GM23338 (cell line): ENCODE measurements at regions not wholly inside any gene's neighbourhood (a gene's known extent, or its start where the extent isn't known, plus 50 kb on each side); places are given as distances from the start of the nearest gene placed in this dataset.

Experiments used
- ATAC-seq: fragments of 200-7000 bp; cut with Tn5 transposase; 3 replicates; pipeline ENCODE4 v1.9.1; 2020
- DNase-seq: peaks from one replicate; pipeline ENCODE4 v3.0.0-alpha.2; 2015; ENCODE audit warnings: low spot score
- H2AFZ ChIP-seq: fragments of 200-600 bp; sonication (generic); 2 replicates; pipeline ENCODE4 v1.8.0; 2016; ENCODE audit warnings: antibody characterized with exemption, mild to moderate bottlenecking, moderate library complexity
- H3F3A ChIP-seq: fragments of 200-600 bp; sonication (generic); replicated peaks from 2 replicates; pipeline ENCODE4 v1.8.0; 2017; ENCODE audit warnings: antibody characterized with exemption, mixed run types, low read depth
- H3K27ac ChIP-seq: fragments of 200-600 bp; sonication (generic); 2 replicates; pipeline ENCODE4 v1.6.1; 2016; ENCODE audit warnings: low read depth
- H3K27me3 ChIP-seq: fragments of 200-600 bp; sonication (generic); 2 replicates; pipeline ENCODE4 v1.8.0; 2016; ENCODE audit warnings: mild to moderate bottlenecking, mixed run types, moderate library complexity; ENCODE audit not compliant: insufficient read depth
- H3K36me3 ChIP-seq: fragments of 200-600 bp; sonication (generic); 2 replicates; pipeline ENCODE4 v1.8.0; 2016; ENCODE audit warnings: mild to moderate bottlenecking; ENCODE audit not compliant: insufficient read depth
- H3K4me1 ChIP-seq: fragments of 200-600 bp; sonication (generic); 2 replicates; pipeline ENCODE4 v1.8.0; 2016; ENCODE audit warnings: mild to moderate bottlenecking, moderate library complexity; ENCODE audit not compliant: insufficient read depth
- H3K4me2 ChIP-seq: fragments of 200-600 bp; sonication (generic); 2 replicates; pipeline ENCODE4 v1.7.1; 2017; ENCODE audit warnings: mixed run types
- H3K4me3 ChIP-seq: fragments of 200-600 bp; sonication (generic); 2 replicates; pipeline ENCODE4 v1.6.1; 2016; ENCODE audit warnings: mixed run types
- H3K79me2 ChIP-seq: fragments of 200-600 bp; sonication (generic); replicated peaks from 2 replicates; pipeline ENCODE4 v1.8.0; 2017; ENCODE audit warnings: mild to moderate bottlenecking; ENCODE audit not compliant: insufficient read depth
- H3K9me2 ChIP-seq: fragments of 200-600 bp; sonication (generic); 2 replicates; pipeline ENCODE4 v1.8.0; 2017; ENCODE audit not compliant: insufficient read depth
- H4K20me1 ChIP-seq: fragments of 200-600 bp; sonication (generic); replicated peaks from 2 replicates; pipeline ENCODE4 v1.8.0; 2017; ENCODE audit warnings: mild to moderate bottlenecking; ENCODE audit not compliant: insufficient read depth
- H3K27ac Mint-ChIP-seq: 2 replicates; pipeline ENCODE4 v1.8.0; 2020; ENCODE audit warnings: inconsistent platforms, mild to moderate bottlenecking, moderate library complexity, mixed read lengths
- H3K27me3 Mint-ChIP-seq: 3 replicates; pipeline ENCODE4 v1.8.0; 2022; ENCODE audit warnings: low read depth, mild to moderate bottlenecking, moderate library complexity, mixed read lengths, inconsistent platforms; ENCODE audit not compliant: insufficient read depth, poor library complexity
- H3K36me3 Mint-ChIP-seq: 3 replicates; pipeline ENCODE4 v1.8.0; 2021; ENCODE audit warnings: low read depth, mild to moderate bottlenecking, inconsistent platforms, moderate library complexity, mixed read lengths
- H3K4me1 Mint-ChIP-seq: 3 replicates; pipeline ENCODE4 v1.8.0; 2020; ENCODE audit warnings: mild to moderate bottlenecking, inconsistent platforms, mixed read lengths
- H3K4me3 Mint-ChIP-seq: 3 replicates; pipeline ENCODE4 v1.8.0; 2021; ENCODE audit warnings: moderate library complexity, mild to moderate bottlenecking, inconsistent platforms, mixed read lengths
- H3K9me3 Mint-ChIP-seq: 3 replicates; pipeline ENCODE4 v1.8.0; 2020; ENCODE audit warnings: moderate library complexity, mild to moderate bottlenecking, inconsistent platforms, mixed read lengths
- CREB1 ChIP-seq: fragments of 250-450 bp; sonication (Bioruptor Pico); IDR thresholded peaks from 2 replicates; pipeline ENCODE4 v1.5.0; 2020; ENCODE audit warnings: low read depth, mild to moderate bottlenecking, moderate library complexity
- ETS1 ChIP-seq: IDR thresholded peaks from 2 replicates; pipeline ENCODE4 v1.6.1; 2016; ENCODE audit warnings: antibody characterized with exemption
- EZH2 ChIP-seq: fragments of 200-600 bp; sonication (generic); IDR thresholded peaks from one replicate; pipeline ENCODE4 v1.8.0; 2017; ENCODE audit warnings: antibody characterized with exemption, mild to moderate bottlenecking, low read depth; ENCODE audit not compliant: unreplicated experiment
- EZH2phosphoT487 ChIP-seq: fragments of 200-600 bp; sonication (generic); IDR thresholded peaks from one replicate; pipeline ENCODE4 v1.8.1; 2018; ENCODE audit warnings: antibody characterized with exemption; ENCODE audit not compliant: unreplicated experiment
- JUNB ChIP-seq: IDR thresholded peaks from one replicate; pipeline ENCODE4 v1.6.1; 2016; ENCODE audit warnings: antibody characterized with exemption; ENCODE audit not compliant: unreplicated experiment
- NANOG ChIP-seq: IDR thresholded peaks from 2 replicates; pipeline ENCODE4 v1.6.1; 2016; ENCODE audit warnings: antibody characterized with exemption, borderline replicate concordance
- POLR2AphosphoS5 ChIP-seq: IDR thresholded peaks from 2 replicates; pipeline ENCODE4 v1.6.1; 2016; ENCODE audit warnings: antibody characterized with exemption, low read depth
- STAT1 ChIP-seq: IDR thresholded peaks from one replicate; pipeline ENCODE4 v1.6.1; 2016; ENCODE audit warnings: antibody characterized with exemption; ENCODE audit not compliant: unreplicated experiment
- ZNF114 ChIP-seq: fragments of 250-450 bp; sonication (Bioruptor Pico); IDR thresholded peaks from 2 replicates; pipeline ENCODE4 v1.5.0; 2020; ENCODE audit warnings: mild to moderate bottlenecking, moderate library complexity
- ZNF331 ChIP-seq: fragments of 250-450 bp; sonication (Bioruptor Pico); IDR thresholded peaks from 2 replicates; pipeline ENCODE4 v1.5.0; 2020; ENCODE audit warnings: low read depth, mild to moderate bottlenecking, moderate library complexity
- ZNF462 ChIP-seq: fragments of 250-450 bp; sonication (Bioruptor Pico); IDR thresholded peaks from 2 replicates; pipeline ENCODE4 v1.5.0; 2020; ENCODE audit warnings: mild to moderate bottlenecking, moderate library complexity
- TF ChIP-seq, protein P1 (sequence below): IDR thresholded peaks from one replicate; pipeline ENCODE4 v1.6.1; 2018; ENCODE audit warnings: antibody characterized with exemption; ENCODE audit not compliant: unreplicated experiment
- TF ChIP-seq, protein P2 (sequence below), 2 experiments: fragments of 200-600 bp in 1 of 2; sonication (generic) in 1 of 2; conservative IDR thresholded peaks; 2 replicates each; pipeline versions ENCODE4 v1.5.1 to v1.6.1; 2016 to 2017; ENCODE audit warnings: antibody characterized with exemption in 2 of 2, low read depth in 2 of 2, mild to moderate bottlenecking in 2 of 2, moderate library complexity in 1 of 2

DNA sequence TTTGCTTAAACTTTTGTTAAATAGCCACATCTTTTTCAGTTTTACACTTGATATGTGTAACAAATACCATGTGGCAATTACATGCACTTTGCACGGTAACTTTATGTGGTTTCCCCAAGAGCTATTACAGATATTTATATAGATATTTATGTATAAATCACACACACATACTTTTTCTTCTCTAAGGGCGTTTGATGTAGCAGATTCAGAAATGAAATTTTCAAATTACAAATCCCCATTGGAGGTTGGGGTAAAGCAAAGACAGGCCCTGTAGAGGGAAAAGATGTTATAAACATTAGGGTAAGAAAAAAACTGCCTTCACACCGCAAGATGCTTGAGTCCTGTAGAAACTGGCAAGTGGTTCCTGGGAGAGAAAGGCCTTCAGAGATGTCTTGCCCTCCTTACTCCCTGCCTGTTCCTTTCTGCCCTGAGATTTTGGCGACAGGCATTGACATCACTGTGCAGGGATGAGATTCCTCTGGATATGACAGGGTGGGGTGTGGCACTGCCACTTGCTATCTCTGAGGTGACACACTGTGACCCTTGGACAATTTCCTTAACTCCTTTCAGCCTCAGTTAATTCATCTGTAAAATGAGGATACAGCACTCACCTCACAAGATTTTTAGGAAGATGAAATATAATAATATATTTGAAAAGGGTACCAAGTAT, 177.9 kb upstream of the TUT7 start:
- no peak overlapping the region for H3K4me3 ChIP-seq
- Mint-ChIP-seq H3K4me3 (no peak overlapping the region), H3K9me3 (peaks cover 7% of the 10 kb centered on the region; the same call in 2 of the 3 replicates), H3K27ac (no peak overlapping the region), H3K4me1 (peaks cover 14% of the 10 kb centered on the region), H3K27me3 (peaks cover 3% of the 10 kb centered on the region), H3K36me3 (no peaks in the 10 kb centered on the region)
- no peaks in the 10 kb centered on the region for H3F3A ChIP-seq
- H3K27me3 ChIP-seq = no peaks in the 10 kb centered on the region
- no peak overlapping the region for H3K27ac ChIP-seq
- H3K9me2 ChIP-seq = no peaks in the 10 kb centered on the region
- DNase-seq (no peak), ATAC-seq (no peak)
- H3K4me2 ChIP-seq = no peak overlapping the region
- no peaks in the 10 kb centered on the region for H3K79me2 ChIP-seq
- no peak for TF ChIP-seq CREB1 (CRISPR knock-in tag)
- TF ChIP-seq EZH2 = no peak
- no peak for TF ChIP-seq NANOG
- TF ChIP-seq, protein P1, sequence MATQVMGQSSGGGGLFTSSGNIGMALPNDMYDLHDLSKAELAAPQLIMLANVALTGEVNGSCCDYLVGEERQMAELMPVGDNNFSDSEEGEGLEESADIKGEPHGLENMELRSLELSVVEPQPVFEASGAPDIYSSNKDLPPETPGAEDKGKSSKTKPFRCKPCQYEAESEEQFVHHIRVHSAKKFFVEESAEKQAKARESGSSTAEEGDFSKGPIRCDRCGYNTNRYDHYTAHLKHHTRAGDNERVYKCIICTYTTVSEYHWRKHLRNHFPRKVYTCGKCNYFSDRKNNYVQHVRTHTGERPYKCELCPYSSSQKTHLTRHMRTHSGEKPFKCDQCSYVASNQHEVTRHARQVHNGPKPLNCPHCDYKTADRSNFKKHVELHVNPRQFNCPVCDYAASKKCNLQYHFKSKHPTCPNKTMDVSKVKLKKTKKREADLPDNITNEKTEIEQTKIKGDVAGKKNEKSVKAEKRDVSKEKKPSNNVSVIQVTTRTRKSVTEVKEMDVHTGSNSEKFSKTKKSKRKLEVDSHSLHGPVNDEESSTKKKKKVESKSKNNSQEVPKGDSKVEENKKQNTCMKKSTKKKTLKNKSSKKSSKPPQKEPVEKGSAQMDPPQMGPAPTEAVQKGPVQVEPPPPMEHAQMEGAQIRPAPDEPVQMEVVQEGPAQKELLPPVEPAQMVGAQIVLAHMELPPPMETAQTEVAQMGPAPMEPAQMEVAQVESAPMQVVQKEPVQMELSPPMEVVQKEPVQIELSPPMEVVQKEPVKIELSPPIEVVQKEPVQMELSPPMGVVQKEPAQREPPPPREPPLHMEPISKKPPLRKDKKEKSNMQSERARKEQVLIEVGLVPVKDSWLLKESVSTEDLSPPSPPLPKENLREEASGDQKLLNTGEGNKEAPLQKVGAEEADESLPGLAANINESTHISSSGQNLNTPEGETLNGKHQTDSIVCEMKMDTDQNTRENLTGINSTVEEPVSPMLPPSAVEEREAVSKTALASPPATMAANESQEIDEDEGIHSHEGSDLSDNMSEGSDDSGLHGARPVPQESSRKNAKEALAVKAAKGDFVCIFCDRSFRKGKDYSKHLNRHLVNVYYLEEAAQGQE = no peak
- TF ChIP-seq, protein P2, sequence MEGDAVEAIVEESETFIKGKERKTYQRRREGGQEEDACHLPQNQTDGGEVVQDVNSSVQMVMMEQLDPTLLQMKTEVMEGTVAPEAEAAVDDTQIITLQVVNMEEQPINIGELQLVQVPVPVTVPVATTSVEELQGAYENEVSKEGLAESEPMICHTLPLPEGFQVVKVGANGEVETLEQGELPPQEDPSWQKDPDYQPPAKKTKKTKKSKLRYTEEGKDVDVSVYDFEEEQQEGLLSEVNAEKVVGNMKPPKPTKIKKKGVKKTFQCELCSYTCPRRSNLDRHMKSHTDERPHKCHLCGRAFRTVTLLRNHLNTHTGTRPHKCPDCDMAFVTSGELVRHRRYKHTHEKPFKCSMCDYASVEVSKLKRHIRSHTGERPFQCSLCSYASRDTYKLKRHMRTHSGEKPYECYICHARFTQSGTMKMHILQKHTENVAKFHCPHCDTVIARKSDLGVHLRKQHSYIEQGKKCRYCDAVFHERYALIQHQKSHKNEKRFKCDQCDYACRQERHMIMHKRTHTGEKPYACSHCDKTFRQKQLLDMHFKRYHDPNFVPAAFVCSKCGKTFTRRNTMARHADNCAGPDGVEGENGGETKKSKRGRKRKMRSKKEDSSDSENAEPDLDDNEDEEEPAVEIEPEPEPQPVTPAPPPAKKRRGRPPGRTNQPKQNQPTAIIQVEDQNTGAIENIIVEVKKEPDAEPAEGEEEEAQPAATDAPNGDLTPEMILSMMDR (conservative IDR thresholded peaks at IDR 0.05; ENCODE audit: low read depth in 2 of 2) = no peak
- no peak for TF ChIP-seq ZNF114 (CRISPR knock-in tag)
- no peak for TF ChIP-seq POLR2AphosphoS5
- TF ChIP-seq STAT1 = no peak
- no peak for TF ChIP-seq ETS1
- TF ChIP-seq ZNF331 (CRISPR knock-in tag) = no peak
- no peak for TF ChIP-seq ZNF462 (CRISPR knock-in tag)
- TF ChIP-seq JUNB = no peak
- no peak for TF ChIP-seq EZH2phosphoT487
- H3K36me3 ChIP-seq = no peaks in the 10 kb centered on the region
- H3K4me1 ChIP-seq = peaks cover 10% of the 10 kb centered on the region
- H2AFZ ChIP-seq = no peak overlapping the region
- no peaks in the 10 kb centered on the region for H4K20me1 ChIP-seq
